Jurkat, Clone E6-1 (cell line): ENCODE measurements at regions not wholly inside any gene's neighbourhood (a gene's known extent, or its start where the extent isn't known, plus 50 kb on each side); places are given as distances from the start of the nearest gene placed in this dataset.

ENCODE experiments used
- DNase-seq: peaks from one replicate; pipeline ENCODE4 v3.0.0-alpha.2; 2011; ENCODE audit warnings: low read depth, low spot score
- H3K4me3 ChIP-seq: 2 replicates; pipeline ENCODE4 v1.5.1; 2011; ENCODE audit warnings: mild to moderate bottlenecking, low read length, control low read depth, moderate library complexity

DNA sequence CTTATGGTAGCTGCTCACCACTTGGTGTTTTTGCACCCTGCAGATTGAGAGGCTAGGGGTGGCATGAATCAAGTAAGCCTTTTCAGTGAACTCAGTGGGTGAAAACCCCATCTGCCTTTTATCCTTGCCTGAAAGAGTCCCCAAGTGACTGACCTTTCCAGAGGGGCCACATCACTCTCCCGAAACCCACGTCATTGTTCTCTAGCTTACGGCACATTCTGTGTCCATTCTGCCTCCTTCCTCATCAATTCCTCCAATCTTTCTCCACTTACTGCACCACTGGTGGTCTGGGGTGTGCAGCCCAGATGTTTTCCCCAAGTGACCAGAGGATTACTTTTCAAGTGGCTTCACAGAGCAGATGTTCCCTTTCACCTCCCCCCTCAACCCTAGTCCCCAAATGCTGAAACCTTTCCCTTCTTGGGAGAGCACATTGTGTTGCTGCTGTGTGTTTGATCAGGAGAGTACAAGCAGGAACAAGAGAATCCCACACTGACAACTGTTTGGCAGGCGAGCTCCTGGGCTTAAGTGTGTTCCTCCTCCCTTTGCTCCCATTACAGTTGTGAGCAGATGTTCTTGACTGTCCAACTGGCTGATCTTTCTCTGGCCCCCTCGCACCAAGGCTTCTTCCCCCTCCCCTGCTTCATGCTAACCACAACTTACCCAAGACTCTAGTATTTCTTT lies 138.0 kb upstream of the IGF1 start:
- no peak for DNase-seq
- no peak overlapping the region for H3K4me3 ChIP-seq

DNA sequence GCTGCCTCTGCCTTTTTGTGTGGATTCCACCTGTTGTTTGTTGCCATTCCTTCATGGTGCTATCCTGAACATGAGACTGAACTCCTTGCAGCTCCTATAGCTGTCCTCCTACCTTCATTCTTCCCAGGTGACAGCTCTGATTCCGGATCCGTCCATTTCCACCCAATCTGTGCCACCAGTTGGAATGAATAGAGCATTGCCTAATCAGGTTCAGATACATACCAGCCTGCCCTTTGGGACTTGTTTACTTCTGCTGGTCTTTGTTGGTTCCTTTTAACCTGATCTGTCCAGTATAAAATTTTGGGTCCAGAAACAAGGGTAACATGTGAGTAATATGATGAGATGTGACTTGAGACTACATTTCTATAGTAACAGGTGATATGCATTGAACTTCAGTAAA lies 136.3 kb upstream of the IGF1 start:
- H3K4me3 ChIP-seq: no peak overlapping the region
- no peak for DNase-seq

DNA sequence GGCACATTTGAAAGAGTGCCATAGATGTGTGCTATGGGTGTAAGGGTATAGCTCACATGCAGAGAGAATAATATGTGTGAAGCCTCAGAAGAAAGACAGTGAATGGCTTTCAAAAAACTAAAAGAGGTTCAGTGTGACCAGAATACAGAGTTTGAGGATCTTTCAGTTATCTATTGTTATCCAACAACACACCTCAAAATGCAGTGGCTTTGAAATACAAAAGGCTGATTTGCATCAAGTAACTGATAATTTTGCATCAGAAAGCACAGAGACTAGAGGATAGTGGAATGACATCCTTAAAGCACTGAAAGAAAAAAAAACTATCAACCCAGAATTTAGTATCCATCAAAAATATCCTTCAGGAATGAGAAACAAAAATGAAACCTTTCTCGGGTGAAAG lies 131.6 kb upstream of the IGF1 start:
- no peak overlapping the region for H3K4me3 ChIP-seq
- DNase-seq: no peak

DNA sequence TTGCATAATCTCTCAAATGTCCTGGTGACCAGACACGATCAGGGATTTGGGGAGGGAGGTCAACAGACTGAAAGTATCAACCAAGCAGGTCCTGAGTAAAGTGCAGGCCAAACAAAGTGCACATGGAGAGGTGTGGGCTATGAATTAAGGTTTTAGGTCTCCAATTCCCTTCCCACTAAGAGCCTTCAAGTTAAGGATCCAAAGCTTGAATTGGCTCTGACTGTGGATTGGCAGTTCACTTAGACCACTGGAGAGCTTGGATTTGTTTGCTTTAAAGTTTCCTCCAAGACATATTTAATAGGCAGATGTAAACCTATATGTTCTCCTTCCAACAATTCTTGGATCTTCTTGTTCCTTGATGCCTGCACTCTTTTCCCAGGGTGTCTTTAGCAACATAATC lies 129.6 kb upstream of the IGF1 start:
- H3K4me3 ChIP-seq: no peak overlapping the region
- DNase-seq: no peak

DNA sequence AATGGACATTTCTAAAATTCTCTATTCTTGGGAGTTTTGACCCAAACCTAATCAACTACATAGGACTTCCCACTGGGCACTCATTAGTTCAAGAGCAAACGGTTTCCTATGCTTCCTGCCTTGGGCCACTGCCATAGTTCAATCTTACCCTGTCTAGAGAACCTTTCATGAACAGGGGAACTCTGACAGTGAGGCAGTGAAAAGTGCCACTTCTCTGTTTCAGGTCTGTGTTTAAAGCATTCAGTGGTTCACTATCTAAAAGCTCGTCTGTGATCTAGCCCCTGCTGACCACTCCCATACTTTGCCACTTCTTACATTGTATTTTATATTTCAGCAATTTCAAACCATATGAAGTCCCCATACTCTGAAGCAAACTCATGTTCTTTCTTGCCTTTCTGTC lies 122.7 kb upstream of the IGF1 start:
- no peak overlapping the region for H3K4me3 ChIP-seq
- no peak for DNase-seq

DNA sequence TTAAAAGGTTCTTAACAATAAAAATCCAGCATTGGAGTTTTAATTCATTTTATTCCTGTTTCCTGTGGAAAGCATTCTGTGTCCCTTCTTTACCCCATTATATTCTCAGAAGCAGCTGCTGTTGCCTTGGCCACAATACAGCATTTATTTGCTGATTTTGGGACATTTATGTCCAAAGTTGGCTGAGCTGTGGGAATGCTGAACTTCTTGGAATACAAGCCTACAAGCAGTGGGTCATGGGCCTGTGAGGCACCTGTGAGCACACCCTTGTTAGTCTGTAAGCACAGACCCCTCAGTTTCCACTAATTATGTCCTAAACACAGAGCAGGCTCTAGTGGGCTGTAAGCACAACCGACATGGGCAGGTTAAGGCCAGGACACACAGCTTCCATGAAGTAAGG lies 122.2 kb upstream of the IGF1 start:
- no peak for DNase-seq
- no peak overlapping the region for H3K4me3 ChIP-seq

DNA sequence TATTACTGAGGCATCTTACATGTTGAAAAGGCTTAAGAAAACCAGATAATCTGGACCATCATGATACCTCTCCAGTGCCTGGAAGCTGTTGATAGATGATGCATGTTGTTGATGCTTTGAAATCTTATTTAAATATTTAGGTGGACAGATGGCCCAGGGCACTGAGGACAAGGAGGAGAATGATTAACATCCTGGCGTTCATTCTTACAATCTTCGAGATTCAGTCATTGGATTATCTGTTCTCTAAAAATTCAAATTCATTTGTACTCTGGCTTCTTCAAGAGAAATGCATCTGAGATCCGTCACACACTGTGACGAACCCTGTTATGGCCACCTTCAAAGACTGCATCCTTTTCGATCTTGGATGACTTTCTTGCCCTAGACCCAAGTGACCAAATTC lies 121.3 kb upstream of the IGF1 start:
- DNase-seq: no peak
- no peak overlapping the region for H3K4me3 ChIP-seq

DNA sequence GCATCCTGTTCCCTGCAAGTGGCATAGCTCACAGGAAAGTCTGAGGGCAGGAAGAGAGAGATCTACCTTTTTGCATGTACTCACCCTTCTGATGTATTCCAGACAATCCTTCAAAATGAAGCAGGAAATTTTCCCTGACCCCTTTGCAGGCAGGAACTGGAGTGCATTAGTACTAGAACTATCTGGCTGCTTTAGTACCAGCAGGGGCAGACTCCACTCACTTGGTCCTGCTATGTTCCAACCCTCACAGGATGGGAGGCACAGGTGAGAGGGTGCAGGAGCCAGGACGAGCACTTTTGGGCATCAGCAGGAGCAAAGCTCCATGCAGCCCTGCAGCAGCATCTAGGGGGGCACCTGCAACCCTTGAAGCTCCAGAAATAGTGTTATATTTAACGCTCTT lies 116.3 kb upstream of the IGF1 start:
- H3K4me3 ChIP-seq: no peak overlapping the region
- no peak for DNase-seq

DNA sequence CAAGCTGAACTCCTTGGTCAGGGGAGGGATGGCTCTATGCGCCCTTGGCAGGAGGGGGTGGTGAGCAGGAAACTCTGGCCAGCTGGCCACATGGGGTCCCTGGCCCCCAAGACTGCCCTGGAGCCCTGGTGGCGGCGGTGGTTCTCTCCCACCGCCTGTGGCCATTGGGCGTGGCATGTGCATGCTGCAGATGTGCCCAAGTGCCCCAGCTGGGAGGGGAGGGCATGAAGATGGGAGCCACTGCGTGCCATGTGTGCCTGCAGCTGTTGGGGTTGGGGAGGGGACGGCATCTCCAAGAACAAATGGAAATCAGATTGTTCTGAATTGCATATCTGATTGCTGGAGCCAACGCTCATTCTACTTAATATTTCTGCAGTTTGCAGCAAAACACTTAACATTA lies 115.7 kb upstream of the IGF1 start:
- DNase-seq: no peak
- no peak overlapping the region for H3K4me3 ChIP-seq

DNA sequence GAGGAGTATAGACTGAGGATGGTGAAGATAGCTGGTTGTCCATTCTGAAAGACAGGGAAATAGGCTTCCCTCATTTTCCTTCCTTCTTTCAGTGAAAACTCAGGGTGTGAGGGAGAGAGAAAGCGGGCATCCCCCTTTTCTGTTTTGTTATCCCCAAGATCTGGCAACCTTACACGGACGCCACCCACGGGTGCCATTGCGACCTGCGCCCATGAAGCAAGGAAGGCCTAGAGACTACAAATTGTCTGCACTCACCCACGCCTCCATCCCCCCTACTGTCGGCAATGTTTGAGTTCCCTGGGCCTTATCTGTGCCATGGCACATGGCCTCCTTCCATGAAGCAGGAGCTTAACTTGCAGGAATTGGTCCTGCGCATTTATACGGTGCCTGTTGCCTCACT lies 115.0 kb upstream of the IGF1 start:
- no peak overlapping the region for H3K4me3 ChIP-seq
- DNase-seq: no peak

DNA sequence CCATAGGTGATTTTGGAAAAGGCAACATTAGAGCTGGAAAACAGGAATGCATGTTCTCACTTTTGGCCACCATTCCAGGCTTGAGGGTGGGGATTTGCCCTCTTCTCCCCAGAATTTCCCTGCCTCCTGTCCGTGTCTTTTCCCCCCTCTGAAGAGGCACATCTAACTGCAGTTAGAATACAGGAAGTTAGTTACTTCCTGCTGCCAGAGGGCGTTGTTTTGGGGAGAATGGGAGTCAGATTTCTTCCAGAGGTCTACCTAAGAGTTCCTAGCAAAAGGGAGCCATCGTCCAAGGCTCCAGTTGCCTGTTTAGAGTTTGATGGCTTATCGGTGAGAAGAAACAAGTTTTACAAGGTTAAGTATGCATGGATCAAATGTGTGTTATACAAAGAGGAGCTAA lies 112.8 kb upstream of the IGF1 start:
- no peak overlapping the region for H3K4me3 ChIP-seq
- no peak for DNase-seq

DNA sequence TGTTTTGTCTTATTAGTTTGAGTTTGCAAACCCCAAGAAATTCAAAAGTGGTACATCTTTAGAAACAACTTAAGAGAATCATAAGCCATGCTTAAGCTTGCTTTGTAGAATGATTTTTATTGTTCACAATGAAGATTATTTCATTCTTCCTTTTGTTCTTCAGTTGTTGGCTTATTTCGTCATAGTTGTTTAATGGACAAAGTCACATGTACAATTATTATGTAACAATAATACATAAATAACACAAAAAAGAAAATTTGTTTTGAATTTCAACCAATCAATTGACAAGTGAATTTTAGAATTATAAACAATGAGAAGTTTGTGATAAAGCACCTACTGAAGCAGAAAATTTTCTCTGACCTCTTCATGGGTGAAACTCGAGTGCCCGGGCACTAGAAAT lies 111.8 kb upstream of the IGF1 start:
- H3K4me3 ChIP-seq: no peak overlapping the region
- DNase-seq: no peak

DNA sequence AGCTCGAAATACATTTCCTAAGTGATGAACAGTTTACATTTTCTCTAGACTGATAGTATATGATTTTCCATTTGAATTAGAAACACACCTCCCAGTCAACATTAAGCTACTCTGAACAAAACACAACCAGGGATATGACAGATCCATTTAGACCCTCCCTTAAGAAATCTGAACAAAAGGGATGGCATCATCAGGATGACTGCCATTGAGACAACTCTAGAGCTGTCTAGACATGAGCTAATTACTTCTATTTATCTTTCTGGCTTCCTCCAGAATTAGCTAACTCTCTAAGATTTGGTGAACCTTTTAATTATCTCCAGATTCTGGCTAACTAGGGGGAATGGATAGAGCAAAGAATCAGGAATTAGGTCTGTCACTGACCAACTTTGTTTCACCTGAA lies 92.9 kb upstream of the IGF1 start:
- no peak for DNase-seq
- no peak overlapping the region for H3K4me3 ChIP-seq

DNA sequence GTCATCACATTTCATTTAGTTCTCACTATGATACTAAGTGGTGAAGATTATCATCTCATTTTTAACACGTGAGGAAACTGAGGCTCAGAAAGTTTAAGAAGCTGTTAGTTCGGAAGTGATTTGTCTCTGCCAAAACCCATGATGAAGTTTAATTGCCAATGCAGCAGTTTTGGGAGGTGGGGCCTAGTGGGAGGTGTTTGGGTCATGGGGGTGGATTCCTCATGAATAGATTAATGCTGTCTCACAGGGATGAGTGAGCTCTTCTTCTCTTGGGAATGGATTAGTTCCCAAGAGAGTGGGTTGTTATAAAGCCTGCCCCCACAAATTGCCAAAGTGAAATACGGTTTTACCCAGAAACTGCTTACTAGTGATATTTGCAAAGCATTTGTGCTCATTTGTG lies 91.5 kb upstream of the IGF1 start:
- no peak overlapping the region for H3K4me3 ChIP-seq
- DNase-seq: no peak

DNA sequence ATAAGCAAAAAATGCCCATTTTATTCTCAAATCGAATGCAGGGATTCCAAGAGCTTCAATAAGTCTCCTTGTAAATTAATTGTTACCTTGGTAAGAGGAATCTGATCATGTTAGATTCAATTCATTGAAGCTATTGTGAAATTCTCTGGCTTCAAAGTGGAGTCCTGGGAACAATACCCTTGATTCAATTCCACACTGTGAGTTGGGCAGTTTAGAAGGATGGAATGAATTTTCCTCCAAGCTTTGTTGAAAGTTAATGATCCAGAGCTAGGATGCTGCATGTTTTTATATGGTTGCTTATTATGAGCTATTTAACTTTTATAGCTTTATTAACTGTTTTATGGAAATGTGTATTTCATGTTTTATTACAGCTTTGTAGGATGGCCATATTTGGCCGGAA lies 89.9 kb upstream of the IGF1 start:
- no peak for DNase-seq
- no peak overlapping the region for H3K4me3 ChIP-seq

DNA sequence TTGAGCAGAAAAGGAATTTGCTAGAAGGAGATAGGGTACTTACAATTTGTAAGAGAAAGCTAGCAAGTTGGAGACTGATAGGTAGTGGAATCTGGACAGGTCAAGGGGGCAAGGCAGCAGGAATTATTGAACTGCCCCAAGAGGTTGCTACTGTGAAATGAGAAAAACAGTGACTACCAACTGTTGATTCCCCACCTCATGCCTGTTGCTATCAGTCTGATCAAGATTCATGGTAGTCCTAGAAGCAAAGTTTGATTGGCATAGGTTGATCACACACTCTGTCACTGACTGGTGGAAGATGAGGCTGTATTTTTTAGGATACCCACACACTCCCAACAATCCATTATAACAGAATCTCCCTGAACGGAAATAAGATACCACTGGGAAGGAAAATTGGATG lies 89.4 kb upstream of the IGF1 start:
- H3K4me3 ChIP-seq: no peak overlapping the region
- no peak for DNase-seq

DNA sequence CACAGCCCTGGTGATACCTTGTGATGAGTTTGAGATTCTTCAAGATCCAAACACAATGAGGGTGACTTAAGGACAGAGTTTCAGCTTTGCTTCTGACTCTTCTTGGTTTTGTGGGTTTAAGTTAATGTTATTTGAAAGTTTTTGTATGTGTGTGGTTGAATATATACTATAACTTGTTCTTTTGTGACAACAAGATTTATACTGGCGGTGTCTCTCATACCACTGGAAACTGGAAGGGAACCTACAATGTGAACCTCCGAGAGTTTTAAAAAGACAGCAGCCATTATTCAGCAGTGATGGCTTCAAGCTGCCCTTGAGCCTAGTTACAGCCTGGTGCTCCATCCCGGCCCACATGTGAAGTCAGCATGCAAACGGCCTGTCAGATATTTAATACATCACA lies 87.9 kb upstream of the IGF1 start:
- H3K4me3 ChIP-seq: no peak overlapping the region
- no peak for DNase-seq

DNA sequence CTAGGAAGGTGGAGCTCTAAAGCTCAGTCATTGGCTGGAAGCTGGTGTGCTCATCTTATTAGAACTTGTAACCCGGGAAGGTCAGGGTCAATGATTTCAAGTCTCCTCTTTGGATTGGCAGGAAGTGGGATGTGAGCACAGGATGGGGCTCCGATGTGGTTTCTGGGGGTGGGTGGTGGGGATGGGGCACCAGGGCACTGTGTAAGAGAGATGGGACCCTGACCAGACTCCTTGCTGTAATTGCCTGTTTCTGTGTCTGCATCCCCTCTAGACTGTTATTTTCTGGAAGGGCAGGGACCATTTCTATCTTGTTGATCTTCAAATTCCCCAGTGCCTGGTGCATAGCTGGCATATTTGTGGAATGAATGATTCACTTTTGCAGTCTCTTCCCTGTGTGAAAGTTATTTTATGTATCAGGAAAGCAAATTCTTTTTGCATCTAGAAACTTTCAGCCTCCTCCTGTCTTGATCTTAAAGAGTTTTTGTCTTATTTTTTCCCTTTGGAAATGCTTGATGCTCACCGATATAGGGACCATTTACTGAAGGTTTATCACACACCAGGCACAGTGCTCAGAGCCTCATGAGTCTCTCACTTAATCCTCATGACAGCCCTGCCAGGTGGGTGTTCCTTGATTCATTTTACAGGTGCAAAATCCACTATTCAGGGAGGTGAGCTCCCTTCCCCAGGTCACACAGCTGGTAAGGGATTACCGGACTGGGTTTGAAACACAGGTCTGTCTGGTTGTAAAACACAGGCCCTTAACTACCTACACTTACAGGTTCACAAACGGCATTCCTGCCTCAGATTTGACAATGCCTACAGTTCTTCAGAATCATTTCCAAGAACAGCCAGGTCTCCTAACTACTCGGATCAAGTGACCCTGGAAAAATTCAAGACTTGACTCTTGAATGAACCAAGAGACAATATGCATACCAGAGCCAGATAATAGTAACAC lies 86.9 kb upstream of the IGF1 start:
- no peak for DNase-seq

DNA sequence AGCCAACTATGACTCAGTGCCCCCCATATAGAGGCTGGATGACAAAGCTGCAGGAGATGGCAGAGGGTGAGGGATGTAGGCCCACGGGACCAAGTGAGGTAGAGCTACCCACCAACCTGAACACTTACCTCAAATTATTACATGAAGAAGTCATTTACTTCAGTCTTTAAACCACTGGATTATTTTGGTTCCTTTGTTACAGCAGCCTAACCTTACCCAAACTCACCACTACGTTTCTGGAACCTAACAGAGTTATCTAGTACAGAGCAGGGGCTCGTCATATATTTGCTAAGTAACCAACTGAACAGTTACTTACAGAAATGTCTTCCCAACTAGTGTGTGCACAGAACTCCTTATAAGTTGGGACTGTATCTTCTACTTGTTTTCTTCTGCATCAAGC lies 85.2 kb upstream of the IGF1 start:
- no peak for DNase-seq
- H3K4me3 ChIP-seq: no peak overlapping the region

More for the DNA sequence above, 86.9 kb upstream of the IGF1 start:
- H3K4me3 ChIP-seq: no peak overlapping the region

DNA sequence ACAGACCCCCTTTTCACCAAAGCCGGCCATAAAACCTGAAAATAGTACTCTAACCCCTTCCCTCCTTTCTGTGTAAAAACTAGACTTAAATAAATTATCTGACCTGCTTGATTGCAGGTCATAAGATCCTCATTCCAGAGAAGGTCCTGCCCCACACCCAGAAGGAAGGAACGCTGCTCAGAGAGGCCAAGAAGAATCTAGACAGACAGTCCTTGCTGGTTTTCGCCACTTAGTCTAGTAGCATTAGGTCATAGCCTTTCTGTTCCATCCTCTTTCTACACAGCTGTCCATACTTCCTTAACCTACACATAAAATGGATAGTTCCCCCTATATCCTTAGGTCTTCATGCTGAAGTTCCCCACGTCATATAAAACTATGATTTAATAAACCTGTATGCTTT lies 83.7 kb upstream of the IGF1 start:
- H3K4me3 ChIP-seq: no peak overlapping the region
- DNase-seq: no peak
